Neuronal stem cell (in vitro differentiated cells): ENCODE measurements at regions not wholly inside any gene's neighbourhood (a gene's known extent, or its start where the extent isn't known, plus 50 kb on each side); places are given as distances from the start of the nearest gene placed in this dataset.

Experiments
- DNase-seq: peaks from one replicate; pipeline ENCODE4 v3.0.0-alpha.2; 2013; ENCODE audit warnings: low spot score
- H2AFZ ChIP-seq: one replicate; pipeline ENCODE4 v1.6.1; 2013; ENCODE audit warnings: mild to moderate bottlenecking, low read length, inconsistent platforms
- H2AK5ac ChIP-seq: 2 replicates; pipeline ENCODE4 v1.6.1; 2013; ENCODE audit warnings: low read depth, mild to moderate bottlenecking, inconsistent platforms, low read length, moderate library complexity, mixed read lengths
- H2BK120ac ChIP-seq: 2 replicates; pipeline ENCODE4 v1.6.1; 2013; ENCODE audit warnings: low read depth, mild to moderate bottlenecking, inconsistent platforms, low read length, moderate library complexity, mixed read lengths
- H2BK12ac ChIP-seq: one replicate; pipeline ENCODE4 v1.6.1; 2013; ENCODE audit warnings: low read length, inconsistent platforms
- H2BK15ac ChIP-seq: 2 replicates; pipeline ENCODE4 v1.6.1; 2013; ENCODE audit warnings: mild to moderate bottlenecking, low read length, inconsistent platforms, mixed read lengths
- H2BK5ac ChIP-seq: one replicate; pipeline ENCODE4 v1.6.1; 2013; ENCODE audit warnings: inconsistent platforms, mild to moderate bottlenecking, low read length, moderate library complexity
- H3K14ac ChIP-seq: one replicate; pipeline ENCODE4 v1.6.1; 2013; ENCODE audit warnings: low read length, inconsistent platforms
- H3K18ac ChIP-seq: 2 replicates; pipeline ENCODE4 v1.6.1; 2013; ENCODE audit warnings: low read length, inconsistent platforms
- H3K23ac ChIP-seq: 2 replicates; pipeline ENCODE4 v1.6.1; 2013; ENCODE audit warnings: low read depth, mild to moderate bottlenecking, mixed read lengths, low read length, inconsistent platforms; ENCODE audit not compliant: poor library complexity
- H3K27ac ChIP-seq: replicated peaks from 3 replicates; pipeline ENCODE4 v1.5.1; 2013; ENCODE audit warnings: low read length, inconsistent platforms
- H3K27me3 ChIP-seq, 3 experiments: 2 replicates each; pipeline ENCODE4 v1.6.1; 2013; ENCODE audit warnings: low read length in 3 of 3, mild to moderate bottlenecking in 2 of 3, inconsistent platforms in 1 of 3, low read depth in 1 of 3, mixed read lengths in 1 of 3, moderate library complexity in 1 of 3; ENCODE audit not compliant: control insufficient read depth in 3 of 3, insufficient read depth in 3 of 3
- H3K36me3 ChIP-seq, 2 donors: replicated peaks in 1 of 2; 2 replicates each; pipeline ENCODE4 v1.6.1; 2013; ENCODE audit warnings: low read length in 2 of 2; ENCODE audit not compliant: control insufficient read depth in 2 of 2, insufficient read depth in 2 of 2
- H3K4ac ChIP-seq: 2 replicates; pipeline ENCODE4 v1.6.1; 2013; ENCODE audit warnings: inconsistent platforms, mild to moderate bottlenecking, low read length, moderate library complexity
- H3K4me1 ChIP-seq, 2 donors: 1 replicate in 1 of 2; 2 replicates in 1 of 2; pipeline ENCODE4 v1.6.1; 2013; ENCODE audit warnings: low read length in 2 of 2, low read depth in 1 of 2; ENCODE audit not compliant: control insufficient read depth in 2 of 2, insufficient read depth in 1 of 2
- H3K4me2 ChIP-seq: one replicate; pipeline ENCODE4 v1.6.1; 2013; ENCODE audit warnings: mild to moderate bottlenecking, low read length, inconsistent platforms; ENCODE audit not compliant: insufficient read depth, poor library complexity, severe bottlenecking
- H3K4me3 ChIP-seq, 2 donors: 2 replicates each; pipeline ENCODE4 v1.5.1; 2013; ENCODE audit warnings: low read length in 2 of 2, mild to moderate bottlenecking in 2 of 2, inconsistent platforms in 1 of 2, moderate library complexity in 1 of 2
- H3K79me1 ChIP-seq: one replicate; pipeline ENCODE4 v1.6.1; 2013; ENCODE audit warnings: low read depth, mild to moderate bottlenecking, inconsistent platforms, low read length, moderate library complexity
- H3K9ac ChIP-seq: one replicate; pipeline ENCODE4 v1.6.1; 2013; ENCODE audit warnings: mild to moderate bottlenecking, low read depth, low read length, inconsistent platforms; ENCODE audit not compliant: poor library complexity
- H3K9me3 ChIP-seq, 2 donors: replicated peaks in 1 of 2; 2 replicates each; pipeline versions ENCODE3 to v1.6.1; 2013; ENCODE audit warnings: low read length in 2 of 2, mild to moderate bottlenecking in 2 of 2, inconsistent platforms in 1 of 2, low read depth in 1 of 2, mixed read lengths in 1 of 2, moderate library complexity in 1 of 2; ENCODE audit not compliant: control insufficient read depth in 2 of 2, insufficient read depth in 1 of 2
- H4K8ac ChIP-seq: one replicate; pipeline ENCODE4 v1.6.1; 2013; ENCODE audit warnings: low read depth, mild to moderate bottlenecking, inconsistent platforms, low read length, moderate library complexity
- H4K91ac ChIP-seq: one replicate; pipeline ENCODE4 v1.6.1; 2013; ENCODE audit warnings: low read length, low read depth, mild to moderate bottlenecking, inconsistent platforms; ENCODE audit not compliant: poor library complexity
- WGBS, 2 donors: extraction: QIAGEN DNeasy Blood & Tissue Kit; methylation state at CpG; one replicate each; pipeline ENCODE4 v1.1.7; 2013; ENCODE audit warnings: missing lambda C conversion rate in 2 of 2, mixed read lengths in 1 of 2; ENCODE audit not compliant: insufficient read length in 2 of 2, insufficient replicate concordance in 1 of 2; ENCODE audit errors: extremely low coverage in 2 of 2; 5-methylcytosine and 5-hydroxymethylcytosine counted together

DNA sequence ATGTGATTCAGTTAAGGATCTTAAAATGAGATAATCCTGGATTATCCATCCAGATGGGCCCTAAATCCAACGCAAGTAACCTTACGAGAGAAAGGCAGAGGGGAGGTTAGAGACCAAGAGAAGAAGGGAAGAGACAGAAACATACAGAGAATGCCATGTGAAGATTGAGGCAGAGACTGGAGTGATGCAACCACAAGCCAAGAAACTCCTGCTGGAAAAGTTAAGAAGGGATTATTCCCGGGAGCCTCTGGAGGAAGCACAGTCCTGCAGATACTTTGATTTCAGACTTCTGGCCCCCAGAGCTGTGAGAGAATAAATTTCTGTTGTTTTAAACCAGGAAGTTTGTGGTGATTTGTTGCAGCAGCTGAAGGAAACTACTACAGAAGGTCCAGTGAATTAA, 992.7 kb downstream of the BCL11A start:
- no peak overlapping the region for H2AK5ac ChIP-seq
- no peaks in the 10 kb centered on the region for H3K9me3 ChIP-seq
- DNase-seq, result no peak
- H3K36me3 ChIP-seq, result no peaks in the 10 kb centered on the region
- H4K8ac ChIP-seq, result no peak overlapping the region
- H3K4me3 ChIP-seq, result no peak overlapping the region
- no peak overlapping the region for H3K18ac ChIP-seq
- no peak overlapping the region for H2BK15ac ChIP-seq
- H2AFZ ChIP-seq, result no peak overlapping the region
- H3K4me2 ChIP-seq, result no peak overlapping the region
- H3K14ac ChIP-seq, result no peak overlapping the region
- no peak overlapping the region for H2BK5ac ChIP-seq
- no peak overlapping the region for H3K27ac ChIP-seq
- H3K4ac ChIP-seq, result no peak overlapping the region
- H4K91ac ChIP-seq, result no peak overlapping the region
- no peak overlapping the region for H3K23ac ChIP-seq
- no peaks in the 10 kb centered on the region for H3K79me1 ChIP-seq
- H3K27me3 ChIP-seq, result no peaks in the 10 kb centered on the region
- WGBS, 2 donors, result no CpG with 5 or more reads among the region's 3 CpGs
- no peak overlapping the region for H2BK120ac ChIP-seq
- H3K9ac ChIP-seq, result no peak overlapping the region
- H3K4me1 ChIP-seq, result no peaks in the 10 kb centered on the region
- no peak overlapping the region for H2BK12ac ChIP-seq

DNA sequence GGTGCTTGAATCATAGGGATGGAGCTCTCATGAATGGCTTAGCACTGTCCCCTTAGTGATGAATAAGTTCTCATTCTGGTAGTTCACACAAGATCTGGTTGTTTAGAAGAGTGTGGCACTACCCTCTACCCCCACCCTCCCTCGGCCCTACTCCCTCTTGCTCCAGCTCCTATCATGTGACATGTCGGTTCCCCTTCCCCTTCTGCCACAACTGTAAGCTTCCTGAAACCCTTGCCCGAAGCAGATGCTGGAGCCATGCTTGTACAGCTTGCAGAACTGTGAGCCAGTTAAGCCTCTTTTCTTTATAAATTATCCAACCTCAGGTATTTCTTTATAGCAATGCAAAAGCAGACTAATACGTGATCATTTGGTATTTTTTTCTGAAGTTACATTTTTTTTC, 1012.6 kb downstream of the BCL11A start:
- Histone ChIP-seq H3K14ac (no peak overlapping the region), H3K23ac (no peak overlapping the region), H2BK120ac (no peak overlapping the region), H4K8ac (no peak overlapping the region), H3K36me3 (no peaks in the 10 kb centered on the region), H3K4me1 (peaks cover 0 to 1% of the 10 kb centered on the region in 2 donors), H3K18ac (no peak overlapping the region), H3K4ac (no peak overlapping the region), H3K27me3 (no peaks in the 10 kb centered on the region), H2BK5ac (no peak overlapping the region), H3K9me3 (no peaks in the 10 kb centered on the region), H4K91ac (no peak overlapping the region), H2AFZ (no peak overlapping the region), H3K27ac (no peak overlapping the region), H2BK12ac (no peak overlapping the region), H3K4me2 (no peak overlapping the region), H3K79me1 (no peaks in the 10 kb centered on the region), H2BK15ac (no peak overlapping the region), H2AK5ac (no peak overlapping the region), H3K9ac (no peak overlapping the region), H3K4me3 (no peak overlapping the region)
- no CpG with 5 or more reads among the region's 4 CpGs for WGBS, 2 donors
- no peak for DNase-seq

DNA sequence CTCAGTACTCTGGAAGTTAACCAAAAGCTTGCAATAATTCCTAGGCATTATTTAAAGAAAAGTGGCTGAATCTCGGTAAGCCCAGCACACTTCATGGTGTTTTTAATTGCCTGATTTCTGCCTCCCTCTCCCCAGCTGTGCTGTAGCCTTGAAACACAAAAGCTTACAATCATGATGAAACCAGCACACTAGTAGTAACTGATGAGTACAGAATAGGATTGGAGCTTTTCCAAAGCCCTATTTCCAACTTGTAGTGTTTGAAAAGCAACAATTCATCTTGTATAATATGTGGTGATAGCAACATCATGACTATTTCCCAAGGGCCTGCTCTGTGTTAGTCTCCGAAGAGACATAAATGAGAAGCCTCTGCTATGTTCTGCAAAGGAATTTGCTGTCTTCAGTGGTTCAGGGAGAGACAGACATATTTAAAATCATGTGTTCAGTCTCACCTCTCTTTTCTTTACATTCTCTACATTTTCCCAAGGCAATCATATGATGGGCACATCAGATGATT, 1015.0 kb downstream of the BCL11A start:
- H3K9me3 ChIP-seq, result no peaks in the 10 kb centered on the region
- H2AFZ ChIP-seq, result no peak overlapping the region
- no peak overlapping the region for H3K9ac ChIP-seq
- H3K4me1 ChIP-seq, result no peaks in the 10 kb centered on the region
- H2AK5ac ChIP-seq, result no peak overlapping the region
- H2BK5ac ChIP-seq, result no peak overlapping the region
- no peak overlapping the region for H3K4me3 ChIP-seq
- H3K79me1 ChIP-seq, result no peaks in the 10 kb centered on the region
- no peaks in the 10 kb centered on the region for H3K27me3 ChIP-seq
- no peak overlapping the region for H2BK120ac ChIP-seq
- no peak for DNase-seq
- H4K91ac ChIP-seq, result no peak overlapping the region
- no peaks in the 10 kb centered on the region for H3K36me3 ChIP-seq
- H4K8ac ChIP-seq, result no peak overlapping the region
- no peak overlapping the region for H3K4ac ChIP-seq
- H2BK12ac ChIP-seq, result no peak overlapping the region
- H3K18ac ChIP-seq, result no peak overlapping the region
- H2BK15ac ChIP-seq, result no peak overlapping the region
- no peak overlapping the region for H3K23ac ChIP-seq
- no peak overlapping the region for H3K4me2 ChIP-seq
- no peak overlapping the region for H3K27ac ChIP-seq
- H3K14ac ChIP-seq, result no peak overlapping the region
- WGBS, 2 donors, result no CpG with 5 or more reads among the region's 2 CpGs

DNA sequence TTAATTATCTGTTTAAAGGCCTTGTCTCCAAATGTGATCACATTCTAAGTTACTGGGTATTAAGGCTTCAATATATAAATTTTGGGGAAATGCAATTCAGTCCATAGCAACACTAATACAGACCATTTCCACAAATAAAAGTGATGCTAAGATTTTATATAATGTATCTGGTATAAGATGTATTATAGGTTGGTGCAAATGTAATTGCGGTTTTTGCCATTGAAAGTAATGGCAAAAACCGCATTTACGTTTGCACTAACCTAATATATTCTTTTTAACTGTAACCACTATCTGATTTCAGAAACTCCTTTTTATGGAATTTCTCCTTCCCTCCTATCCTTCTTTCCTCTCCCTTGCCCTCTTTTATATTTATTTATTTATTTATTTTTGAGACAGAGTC, 1020.6 kb downstream of the BCL11A start:
- Histone ChIP-seq H3K4ac (no peak overlapping the region), H3K4me3 (no peak overlapping the region), H2AK5ac (no peak overlapping the region), H3K79me1 (no peaks in the 10 kb centered on the region), H2AFZ (no peak overlapping the region), H2BK15ac (no peak overlapping the region), H3K9me3 (no peaks in the 10 kb centered on the region), H4K91ac (no peak overlapping the region), H2BK120ac (no peak overlapping the region), H3K4me1 (no peaks in the 10 kb centered on the region), H3K27me3 (no peaks in the 10 kb centered on the region), H4K8ac (no peak overlapping the region), H3K14ac (no peak overlapping the region), H3K23ac (no peak overlapping the region), H3K9ac (no peak overlapping the region), H2BK12ac (no peak overlapping the region), H3K36me3 (no peaks in the 10 kb centered on the region), H3K4me2 (no peak overlapping the region), H2BK5ac (no peak overlapping the region), H3K27ac (no peak overlapping the region), H3K18ac (no peak overlapping the region)
- no peak for DNase-seq
- no CpG with 5 or more reads among the region's 3 CpGs for WGBS, 2 donors
